PFSK-1 (cell line): ENCODE measurements at regions not wholly inside any gene's neighbourhood (a gene's known extent, or its start where the extent isn't known, plus 50 kb on each side); places are given as distances from the start of the nearest gene placed in this dataset.

ENCODE experiments used
- FOXP2 ChIP-seq: optimal IDR thresholded peaks from 2 replicates; pipeline ENCODE3; 2011; ENCODE audit warnings: borderline replicate concordance, control low read depth, inconsistent platforms; ENCODE audit not compliant: insufficient read depth; ENCODE audit errors: extremely low read length, extremely low read depth
- POLR2AphosphoS5 ChIP-seq: IDR thresholded peaks from 2 replicates; pipeline ENCODE4 v1.6.1; 2012; ENCODE audit warnings: low read depth, mild to moderate bottlenecking, control low read depth, low read length, moderate library complexity
- REST ChIP-seq, 2 experiments: IDR thresholded peaks; 2 replicates each; pipeline versions ENCODE4 v1.6.1 to v1.8.0; 2011 to 2012; ENCODE audit warnings: low read depth in 2 of 2, low read length in 2 of 2, control low read depth in 1 of 2, inconsistent platforms in 1 of 2, mild to moderate bottlenecking in 1 of 2, moderate library complexity in 1 of 2; ENCODE audit not compliant: insufficient read depth in 1 of 2
- SIN3A ChIP-seq: IDR thresholded peaks from 2 replicates; pipeline ENCODE4 v1.6.1; 2012; ENCODE audit warnings: mild to moderate bottlenecking, low read length, moderate library complexity, borderline replicate concordance; ENCODE audit not compliant: insufficient read depth
- TAF1 ChIP-seq: IDR thresholded peaks from 2 replicates; pipeline ENCODE4 v1.6.1; 2012; ENCODE audit warnings: low read length, control low read depth, borderline replicate concordance; ENCODE audit not compliant: insufficient read depth

GRCh38 chr18:11514267-11514666 lies 95.1 kb upstream of the SLC35G4 start:
- TF ChIP-seq POLR2AphosphoS5: no peak
- no peak for TF ChIP-seq TAF1
- TF ChIP-seq FOXP2: no peak
- TF ChIP-seq REST (IDR thresholded peaks at IDR 0.05; ENCODE audit: insufficient read depth in 1 of 2, low read depth in 2 of 2, low read length in 2 of 2): no peak
- TF ChIP-seq SIN3A: no peak

- TF ChIP-seq SIN3A: no peak
- TF ChIP-seq TAF1: no peak
- no peak for TF ChIP-seq REST (IDR thresholded peaks at IDR 0.05; ENCODE audit: insufficient read depth in 1 of 2, low read depth in 2 of 2, low read length in 2 of 2)
- no peak for TF ChIP-seq POLR2AphosphoS5
- TF ChIP-seq FOXP2: no peak
Measured at GRCh38 chr18:11512096-11513025, 97.0 kb upstream of the SLC35G4 start.

- TF ChIP-seq REST (IDR thresholded peaks at IDR 0.05; ENCODE audit: insufficient read depth in 1 of 2, low read depth in 2 of 2, low read length in 2 of 2): no peak
- no peak for TF ChIP-seq SIN3A
- TF ChIP-seq FOXP2: no peak
- no peak for TF ChIP-seq TAF1
- no peak for TF ChIP-seq POLR2AphosphoS5
Measured at GRCh38 chr18:11511434-11512095, 97.8 kb upstream of the SLC35G4 start.

- TF ChIP-seq TAF1 (no peak), FOXP2 (no peak), POLR2AphosphoS5 (no peak), REST (IDR thresholded peaks at IDR 0.05; ENCODE audit: insufficient read depth in 1 of 2, low read depth in 2 of 2, low read length in 2 of 2) (no peak), SIN3A (no peak)
Measured at GRCh38 chr18:11506856-11507255, 102.5 kb upstream of the SLC35G4 start.
